COLO829 (cell line): ENCODE measurements at regions not wholly inside any gene's neighbourhood (a gene's known extent, or its start where the extent isn't known, plus 50 kb on each side); places are given as distances from the start of the nearest gene placed in this dataset.

ENCODE experiments used
- DNase-seq: peaks from one replicate; pipeline ENCODE4 v3.0.0; 2012; ENCODE audit warnings: low spot score

GRCh38 chrX:21126661-21127060 is 247.6 kb upstream of the CNKSR2 start:
- DNase-seq: no peak

DNA sequence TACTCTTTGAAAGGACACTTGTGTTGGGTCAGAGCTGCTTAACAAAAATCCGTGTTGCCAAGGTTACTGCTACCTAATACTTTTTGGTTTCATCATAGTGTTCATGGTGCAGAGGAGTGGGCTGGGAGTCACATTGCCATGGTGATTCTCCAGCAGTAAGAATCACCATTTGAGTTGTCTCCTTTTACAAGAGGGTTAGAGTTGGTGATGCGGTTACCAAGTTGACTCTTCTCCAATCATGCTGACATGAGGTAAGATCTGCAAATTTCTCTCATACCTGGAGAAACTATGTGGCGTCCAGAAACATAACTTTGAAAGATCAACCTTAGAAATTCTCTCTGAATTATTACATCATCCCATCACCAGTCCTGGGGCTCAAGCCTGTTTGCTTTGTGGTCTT is 242.9 kb upstream of the CNKSR2 start:
- no peak for DNase-seq

- no peak for DNase-seq
Measured at GRCh38 chrX:21131786-21132185, 242.4 kb upstream of the CNKSR2 start.

- DNase-seq: no peak
Measured at GRCh38 chrX:21132686-21133393, 241.4 kb upstream of the CNKSR2 start.

GRCh38 chrX:21150208-21150607 is 224.0 kb upstream of the CNKSR2 start:
- DNase-seq: no peak

DNA sequence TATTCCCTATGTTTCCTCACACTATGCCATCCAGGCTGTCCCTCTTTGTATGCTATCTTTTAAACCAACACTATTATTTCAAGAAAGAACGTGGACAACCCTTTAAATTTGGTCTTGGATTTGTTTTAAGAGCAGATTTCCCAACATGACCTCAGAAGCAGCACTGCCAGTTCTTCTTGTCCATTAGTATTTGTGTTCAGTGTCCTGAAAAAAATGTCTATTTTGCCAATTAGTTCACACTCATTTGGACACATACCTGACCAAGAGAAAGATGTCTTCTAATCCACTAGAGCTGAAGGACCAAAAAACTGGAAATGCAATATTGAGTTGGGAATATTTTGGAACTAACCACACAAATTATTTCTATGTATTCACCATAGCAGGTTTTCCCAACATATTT is 223.2 kb upstream of the CNKSR2 start:
- DNase-seq: no peak

GRCh38 chrX:21153033-21153432 is 221.2 kb upstream of the CNKSR2 start:
- no peak for DNase-seq

GRCh38 chrX:21153503-21153902 is 220.7 kb upstream of the CNKSR2 start:
- peak; percentile 53 for DNase-seq

DNA sequence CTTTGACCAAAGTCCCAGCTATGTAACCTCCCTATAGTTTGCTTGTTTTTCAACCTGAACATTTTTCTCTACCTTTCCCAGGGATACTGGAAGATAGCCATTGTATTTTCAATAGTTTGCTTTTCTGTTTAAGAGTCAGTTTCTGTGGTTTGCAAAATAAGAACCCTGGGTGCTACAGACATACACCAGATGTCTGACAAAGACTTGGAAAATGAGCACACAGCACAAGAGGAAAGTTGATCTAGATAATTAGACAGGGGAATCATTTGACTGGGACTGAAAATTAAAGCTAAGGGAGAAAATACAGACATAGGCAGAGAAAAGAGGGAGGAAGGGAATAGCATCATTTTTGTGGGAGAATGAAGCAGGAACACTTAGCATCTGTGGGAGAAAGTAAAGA is 218.3 kb upstream of the CNKSR2 start:
- DNase-seq: no peak

DNA sequence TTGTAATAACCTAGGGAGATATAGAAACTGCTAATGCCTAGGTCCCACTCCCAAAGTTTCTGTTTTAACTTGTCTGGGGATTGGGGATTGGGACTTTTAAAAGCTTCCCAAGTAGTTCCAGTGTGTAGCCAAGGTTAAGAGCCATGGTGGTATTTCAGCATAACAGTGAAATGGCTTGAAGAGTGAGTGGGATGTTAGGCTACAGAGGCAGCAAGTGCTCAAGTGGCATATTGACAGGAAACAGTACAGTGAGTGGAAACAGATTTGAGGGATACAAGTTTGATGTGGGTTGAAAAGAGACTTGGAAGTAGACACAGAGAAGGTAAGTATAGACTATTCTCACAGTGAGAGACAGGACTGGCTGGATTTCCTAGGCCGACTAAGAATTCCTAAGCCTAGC is 217.6 kb upstream of the CNKSR2 start:
- DNase-seq: no peak

- no peak for DNase-seq
Measured at GRCh38 chrX:21158678-21159077, 215.5 kb upstream of the CNKSR2 start.

- no peak for DNase-seq
Measured at GRCh38 chrX:21166272-21166982, 207.8 kb upstream of the CNKSR2 start.

- no peak for DNase-seq
Measured at GRCh38 chrX:21167011-21167410, 207.2 kb upstream of the CNKSR2 start.

DNA sequence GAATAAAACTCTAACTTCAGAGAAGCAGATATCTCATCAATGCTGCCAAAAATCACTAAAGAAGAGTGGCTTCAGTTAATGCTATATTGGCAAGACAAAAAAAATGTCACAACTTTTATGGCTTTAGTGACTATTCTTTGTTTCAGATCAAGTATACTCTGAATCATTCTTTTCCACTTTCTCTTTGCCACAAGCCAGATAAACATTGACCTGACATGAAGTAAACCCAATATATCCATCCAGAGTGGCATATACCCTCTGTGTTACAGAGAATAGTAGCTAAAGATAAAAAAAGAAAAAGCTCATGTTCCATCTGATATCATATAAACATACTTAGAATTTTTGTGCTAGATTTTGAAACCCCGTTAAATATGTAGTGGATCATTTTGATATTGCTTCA is 206.7 kb upstream of the CNKSR2 start:
- no peak for DNase-seq

GRCh38 chrX:21168401-21169160 is 205.6 kb upstream of the CNKSR2 start:
- DNase-seq: no peak

GRCh38 chrX:21171181-21171580 is 203.0 kb upstream of the CNKSR2 start:
- DNase-seq: no peak

DNA sequence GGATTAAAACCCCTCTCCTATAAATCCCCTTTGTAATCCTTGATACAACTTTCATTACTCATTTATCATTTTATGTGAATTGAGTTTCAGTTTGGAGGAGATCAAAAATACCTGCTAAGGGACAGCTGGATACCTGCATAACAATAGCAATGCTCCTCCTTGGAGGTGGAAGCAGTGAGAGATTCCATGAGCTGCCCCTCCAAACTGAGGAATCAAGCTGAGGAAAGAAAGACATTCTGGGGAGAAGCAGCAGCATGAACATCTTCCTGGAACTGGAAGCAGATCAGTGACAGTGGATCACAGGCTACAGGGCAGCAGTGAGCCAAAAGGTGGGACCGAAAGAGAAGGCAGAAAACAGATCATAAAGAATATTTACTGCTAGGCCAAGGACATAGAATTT is 199.8 kb upstream of the CNKSR2 start:
- DNase-seq: no peak

DNA sequence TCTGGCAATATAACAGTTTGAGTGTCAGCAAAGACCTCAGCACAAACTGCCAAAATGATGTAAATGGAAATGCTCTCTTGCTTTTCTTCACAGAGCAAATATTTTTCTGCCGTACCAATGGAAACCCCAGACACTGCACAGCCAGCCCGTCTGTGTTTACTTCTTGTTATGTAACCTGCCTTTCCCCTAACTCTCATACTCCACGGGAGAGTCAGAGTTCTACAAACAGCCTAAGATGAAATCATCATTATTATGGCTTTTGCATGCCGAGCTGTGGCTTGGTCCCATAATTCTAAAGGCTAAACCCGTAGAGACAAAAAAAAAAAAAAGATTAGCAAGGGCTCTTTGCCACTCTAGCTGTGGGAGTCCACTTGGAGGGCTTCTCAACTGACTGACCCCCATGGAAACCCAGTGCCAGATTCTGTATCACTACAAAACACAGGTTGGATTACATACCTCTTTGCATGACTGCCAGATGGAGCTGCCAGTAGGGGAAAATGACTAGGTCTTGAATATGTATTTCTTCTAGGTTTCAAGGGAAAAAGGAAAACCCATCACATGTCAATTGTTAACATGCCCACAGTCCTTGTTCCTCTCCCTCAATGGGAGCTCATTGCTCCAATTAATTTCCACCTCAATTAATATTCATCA is 197.2 kb upstream of the CNKSR2 start:
- DNase-seq: no peak

DNA sequence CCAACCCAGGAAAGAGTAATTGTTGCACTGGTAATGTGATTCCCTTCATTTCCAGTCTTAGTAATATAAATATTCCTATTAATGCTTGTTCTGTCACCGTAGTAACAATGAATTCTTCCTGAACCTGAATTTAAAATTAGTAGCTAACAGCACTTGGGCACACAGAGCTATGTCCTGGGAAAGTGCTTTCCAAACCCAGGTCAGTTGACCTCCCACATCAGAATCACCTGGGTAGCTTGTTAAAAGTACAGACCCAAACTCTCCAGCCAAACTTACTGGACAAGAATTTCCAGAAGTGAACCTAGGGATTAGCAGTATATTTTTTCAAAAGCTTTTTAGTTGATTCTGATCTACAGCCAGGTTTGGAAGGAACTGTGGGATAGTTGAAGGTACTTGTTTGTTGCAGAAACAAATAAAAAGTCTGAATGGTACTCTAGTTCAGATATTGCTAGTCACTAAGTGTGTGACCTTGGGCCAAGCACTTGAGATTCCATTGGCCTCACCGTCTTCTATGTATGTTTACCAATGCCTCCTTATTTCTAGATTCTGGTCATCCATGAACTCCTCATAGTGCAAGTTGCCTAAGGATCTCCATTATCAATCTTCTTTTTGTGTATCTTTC is 192.9 kb upstream of the CNKSR2 start:
- DNase-seq: no peak

GRCh38 chrX:21193196-21193595 is 181.0 kb upstream of the CNKSR2 start:
- no peak for DNase-seq

DNA sequence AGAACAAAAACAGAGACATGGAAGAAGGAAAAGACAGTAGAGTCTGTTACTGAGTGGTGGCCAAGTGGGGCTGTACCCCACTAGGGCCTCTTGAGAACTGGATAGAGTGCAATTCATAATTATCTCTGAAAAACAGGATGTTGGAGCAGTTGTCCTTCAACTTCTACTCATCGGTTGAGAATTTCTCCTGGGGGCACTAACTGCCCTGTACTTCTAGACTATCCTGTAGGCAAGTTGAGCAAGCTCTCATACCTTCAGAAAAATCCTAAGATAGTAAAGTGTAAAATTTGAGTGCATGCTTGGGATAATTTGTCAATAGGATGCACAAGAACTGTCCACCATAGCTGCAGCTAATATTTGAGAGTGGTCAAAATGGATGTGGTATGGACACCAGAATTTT is 179.7 kb upstream of the CNKSR2 start:
- DNase-seq: no peak

DNA sequence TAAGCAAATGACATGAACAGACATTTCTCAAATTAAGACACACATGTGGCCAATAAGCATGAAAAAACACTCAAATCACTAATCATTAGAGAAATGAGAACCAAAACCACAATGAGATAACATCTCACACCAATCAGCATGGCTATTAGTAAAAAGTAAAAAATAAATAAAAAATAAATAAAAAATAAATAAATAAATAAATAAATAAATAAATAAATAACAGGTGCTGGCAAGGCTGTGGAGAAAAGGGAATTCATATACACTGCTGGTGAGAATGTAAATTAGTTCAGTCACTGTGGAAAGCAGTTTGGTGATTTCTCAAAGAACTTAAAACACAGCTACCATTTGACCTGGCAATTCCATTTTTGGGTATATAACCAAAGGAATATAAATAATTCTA is 167.1 kb upstream of the CNKSR2 start:
- DNase-seq: no peak
